GM20000 (cell line): ENCODE measurements at regions not wholly inside any gene's neighbourhood (a gene's known extent, or its start where the extent isn't known, plus 50 kb on each side); places are given as distances from the start of the nearest gene placed in this dataset.

Source experiments
- DNase-seq: peaks from one replicate; pipeline ENCODE4 v3.0.0; 2012; ENCODE audit warnings: low spot score
- CTCF ChIP-seq: IDR thresholded peaks from 2 replicates; pipeline ENCODE4 v1.5.1; 2012; ENCODE audit warnings: mild to moderate bottlenecking, control low read depth; ENCODE audit errors: extremely low read depth, missing control alignments

- no peak for TF ChIP-seq CTCF
- no peak for DNase-seq
Measured at GRCh38 chr6:44052419-44053023, 74.7 kb downstream of the MRPL14 start.

- TF ChIP-seq CTCF = no peak
- no peak for DNase-seq
Measured at GRCh38 chr6:44051515-44051914, 75.7 kb downstream of the MRPL14 start.

GRCh38 chr6:44050872-44051505, 76.3 kb downstream of the MRPL14 start:
- no peak for TF ChIP-seq CTCF
- DNase-seq = no peak

GRCh38 chr6:44049989-44050871, 77.0 kb downstream of the MRPL14 start:
- TF ChIP-seq CTCF = no peak

GRCh38 chr6:44049163-44049988, 77.9 kb downstream of the MRPL14 start:
- TF ChIP-seq CTCF = no peak
- DNase-seq = peak; percentile 55

More at GRCh38 chr6:44049989-44050871, 77.0 kb downstream of the MRPL14 start:
- DNase-seq = no peak

- DNase-seq = no peak
Measured at GRCh38 chr6:44048277-44048676, 79.0 kb downstream of the MRPL14 start.

More at GRCh38 chr6:44048277-44048676, 79.0 kb downstream of the MRPL14 start:
- TF ChIP-seq CTCF = no peak
